ENCODE measurements at regions not wholly inside any gene's neighbourhood (a gene's known extent, or its start where the extent isn't known, plus 50 kb on each side); places are given as distances from the start of the nearest gene placed in this dataset.

GRCh38 chr15:53000409-53000808, 210.3 kb upstream of the ONECUT1 start:
- no peak overlapping the region for H3K4me2 ChIP-seq (ENCODE audit: insufficient read depth, insufficient read length, low read length)
- no peak overlapping the region for H4K5ac ChIP-seq (ENCODE audit: insufficient read length, low read depth, low read length)
- no peak for DNase-seq
- H2AK5ac ChIP-seq (ENCODE audit: insufficient read length, low read length): no peak overlapping the region
- peaks cover 0 to 5% of the 10 kb centered on the region in 2 experiments; a peak in 1 of 4 replicates for H3K4me1 Mint-ChIP-seq
- H3K4me1 ChIP-seq (ENCODE audit: insufficient read depth, low read length): no peaks in the 10 kb centered on the region
- H3K23me2 ChIP-seq (ENCODE audit: insufficient read length, low read depth, low read length, poor library complexity, severe bottlenecking): no peaks in the 10 kb centered on the region
- H3K4me3 Mint-ChIP-seq: no peak overlapping the region
- no peak overlapping the region for H3K4ac ChIP-seq (ENCODE audit: low read depth, low read length)
- no peak overlapping the region for H2AFZ ChIP-seq (ENCODE audit: low read length)
- no peaks in the 10 kb centered on the region for H3K79me1 ChIP-seq (ENCODE audit: insufficient read depth, low read depth, low read length, poor library complexity, severe bottlenecking)
- H3K27me3 Mint-ChIP-seq (ENCODE audit: low read depth): no peaks in the 10 kb centered on the region; the same call in 1 of the 2 replicates
- no peaks in the 10 kb centered on the region for H3K36me3 Mint-ChIP-seq (ENCODE audit: insufficient read depth in 1 of 3, low read depth in 3 of 3)
- no peak overlapping the region for H4K8ac ChIP-seq (replicated peaks; ENCODE audit: insufficient read length, low read depth, low read length)
- no peak overlapping the region for H2BK20ac ChIP-seq (ENCODE audit: low read depth, low read length, poor library complexity, severe bottlenecking)
- H3K23ac ChIP-seq (ENCODE audit: insufficient read length, low read depth, low read length): no peak overlapping the region
- no peak overlapping the region for H2BK15ac ChIP-seq (ENCODE audit: low read depth, low read length)
- TF ChIP-seq, protein P1, sequence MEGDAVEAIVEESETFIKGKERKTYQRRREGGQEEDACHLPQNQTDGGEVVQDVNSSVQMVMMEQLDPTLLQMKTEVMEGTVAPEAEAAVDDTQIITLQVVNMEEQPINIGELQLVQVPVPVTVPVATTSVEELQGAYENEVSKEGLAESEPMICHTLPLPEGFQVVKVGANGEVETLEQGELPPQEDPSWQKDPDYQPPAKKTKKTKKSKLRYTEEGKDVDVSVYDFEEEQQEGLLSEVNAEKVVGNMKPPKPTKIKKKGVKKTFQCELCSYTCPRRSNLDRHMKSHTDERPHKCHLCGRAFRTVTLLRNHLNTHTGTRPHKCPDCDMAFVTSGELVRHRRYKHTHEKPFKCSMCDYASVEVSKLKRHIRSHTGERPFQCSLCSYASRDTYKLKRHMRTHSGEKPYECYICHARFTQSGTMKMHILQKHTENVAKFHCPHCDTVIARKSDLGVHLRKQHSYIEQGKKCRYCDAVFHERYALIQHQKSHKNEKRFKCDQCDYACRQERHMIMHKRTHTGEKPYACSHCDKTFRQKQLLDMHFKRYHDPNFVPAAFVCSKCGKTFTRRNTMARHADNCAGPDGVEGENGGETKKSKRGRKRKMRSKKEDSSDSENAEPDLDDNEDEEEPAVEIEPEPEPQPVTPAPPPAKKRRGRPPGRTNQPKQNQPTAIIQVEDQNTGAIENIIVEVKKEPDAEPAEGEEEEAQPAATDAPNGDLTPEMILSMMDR (conservative IDR thresholded peaks at IDR 0.05): no peak
- no peak overlapping the region for H3K18ac ChIP-seq (ENCODE audit: insufficient read length, low read depth, low read length)
- H2BK12ac ChIP-seq (ENCODE audit: insufficient read length, low read depth, low read length): no peak overlapping the region
- H3K9me3 Mint-ChIP-seq: peaks cover 0 to 4% of the 10 kb centered on the region in 2 experiments; a peak in 1 of 5 replicates
- no peak overlapping the region for H4K91ac ChIP-seq (ENCODE audit: insufficient read length, low read depth, low read length)
- H3K9me3 ChIP-seq (ENCODE audit: control insufficient read depth, low read depth, low read length): no peaks in the 10 kb centered on the region
- no peak overlapping the region for H3K14ac ChIP-seq (ENCODE audit: insufficient read depth, low read length)
- no peak overlapping the region for H3K27ac Mint-ChIP-seq
- H3K79me2 ChIP-seq (ENCODE audit: insufficient read depth, low read length): no peaks in the 10 kb centered on the region
- no CpG with 5 or more reads among the region's 4 CpGs for WGBS (ENCODE audit: extremely low coverage, insufficient read length, low lambda C conversion rate)
- no peak overlapping the region for H3K9ac ChIP-seq (ENCODE audit: extremely low read depth, insufficient read length, low read length)
- no peak overlapping the region for H3K56ac ChIP-seq (ENCODE audit: insufficient read length, low read depth, low read length)
- H4K20me1 ChIP-seq (ENCODE audit: control insufficient read depth, insufficient read depth, insufficient read length): no peaks in the 10 kb centered on the region
- H2BK5ac ChIP-seq (ENCODE audit: insufficient read length, low read length): no peak overlapping the region
- H3K27me3 ChIP-seq (ENCODE audit: insufficient read depth, low read length): no peaks in the 10 kb centered on the region
- H3K27ac ChIP-seq (ENCODE audit: insufficient read length, low read depth, low read length): no peak overlapping the region
- no peak overlapping the region for H3T11ph ChIP-seq (ENCODE audit: low read length)
- no peak overlapping the region for H2BK120ac ChIP-seq (ENCODE audit: low read depth, low read length, poor library complexity, severe bottlenecking)
